Esophagus muscularis mucosa (tissue), 4 donors: ENCODE measurements at regions not wholly inside any gene's neighbourhood (a gene's known extent, or its start where the extent isn't known, plus 50 kb on each side); places are given as distances from the start of the nearest gene placed in this dataset.
"Not testable (repeated sequence)": the region's sequence is repeated elsewhere in the genome, so short reads cannot be mapped to it uniquely, and the experiment has no call there.

ENCODE experiments used
- DNase-seq: peaks from one replicate; pipeline ENCODE4 v3.0.0-alpha.2; 2017; ENCODE audit errors: extremely low spot score
- H3K27ac ChIP-seq, 4 donors: fragments of 200-600 bp; sonication (generic); replicated peaks in 1 of 4; 1 replicate in 3 of 4; 2 replicates in 1 of 4; pipeline ENCODE4 v1.5.1; 2016 to 2019; ENCODE audit warnings: mild to moderate bottlenecking in 1 of 4
- H3K27me3 ChIP-seq, 4 donors: fragments of 200-600 bp; sonication (generic); one replicate each; pipeline versions ENCODE4 v1.5.1 to v1.6.0; 2016 to 2019
- H3K36me3 ChIP-seq, 4 donors: fragments of 200-600 bp; sonication (generic); one replicate each; pipeline ENCODE4 v1.5.1; 2016 to 2019
- H3K4me1 ChIP-seq, 4 donors: fragments of 200-600 bp; sonication (generic); one replicate each; pipeline ENCODE4 v1.5.1; 2016 to 2019
- H3K4me3 ChIP-seq, 4 donors: fragments of 200-600 bp; sonication (generic); 1 replicate in 2 of 4; 2 replicates in 2 of 4; pipeline ENCODE4 v1.5.1; 2016 to 2019; ENCODE audit warnings: mild to moderate bottlenecking in 4 of 4, moderate library complexity in 1 of 4
- H3K9me3 ChIP-seq, 4 donors: fragments of 200-600 bp; sonication (generic); 1 replicate in 3 of 4; 2 replicates in 1 of 4; pipeline ENCODE4 v1.5.1; 2016 to 2019
- CTCF ChIP-seq, 3 experiments: fragments of 200-600 bp in 2 of 3; fragments of 450-650 bp in 1 of 3; sonication (generic) in 2 of 3; IDR thresholded peaks; one replicate each; pipeline ENCODE4 v1.5.1; 2017 to 2019; ENCODE audit warnings: antibody characterized with exemption in 3 of 3, mild to moderate bottlenecking in 2 of 3, moderate library complexity in 1 of 3
- EP300 ChIP-seq: sonication (generic); formaldehyde crosslinking; IDR thresholded peaks from one replicate; pipeline ENCODE4 v1.6.1; 2017; ENCODE audit warnings: antibody characterized with exemption
- POLR2A ChIP-seq: fragments of 450-650 bp; IDR thresholded peaks from one replicate; pipeline ENCODE4 v1.6.1; 2017; ENCODE audit warnings: antibody characterized with exemption, moderate library complexity, mild to moderate bottlenecking, low read depth
- POLR2AphosphoS5 ChIP-seq, 2 donors: sonication (generic); formaldehyde crosslinking; IDR thresholded peaks; one replicate each; pipeline ENCODE4 v1.6.1; 2017; ENCODE audit warnings: antibody characterized with exemption in 2 of 2
- WGBS: methylation state at CpG from one replicate; pipeline ENCODE4 v1.1.5; 2018; 5-methylcytosine and 5-hydroxymethylcytosine counted together
- intact Hi-C: fragments of 100-400 bp; cut with DNase I; formaldehyde crosslinking; loops from one replicate; pipeline ENCODE4 v1.15.1; 2023

GRCh38 chr10:9561821-9562505 lies 1455.7 kb upstream of the CELF2 start:
- Histone ChIP-seq H3K9me3 (no peaks in the 10 kb centered on the region), H3K27ac (no peak overlapping the region), H3K4me3 (no peak overlapping the region), H3K27me3 (no peaks in the 10 kb centered on the region), H3K36me3 (no peaks in the 10 kb centered on the region), H3K4me1 (peaks cover 0 to 20% (median 12%) of the 10 kb centered on the region in 4 donors)
- no peak for DNase-seq
- WGBS = 21% methylated on average over 1 of the region's 1 CpG
- TF ChIP-seq CTCF (IDR thresholded peaks at IDR 0.05) (no peak), POLR2A (no peak), EP300 (no peak), POLR2AphosphoS5 (IDR thresholded peaks at IDR 0.05) (no peak)
- intact Hi-C loops = no loop called here

- no peak for TF ChIP-seq POLR2AphosphoS5 (IDR thresholded peaks at IDR 0.05)
- no peak for TF ChIP-seq EP300
- no peak for TF ChIP-seq CTCF (IDR thresholded peaks at IDR 0.05)
- no peak for TF ChIP-seq POLR2A
- 45% methylated on average over 1 of the region's 1 CpG for WGBS
- DNase-seq = no peak
Observed at GRCh38 chr10:9577746-9578145, 1439.9 kb upstream of the CELF2 start.

GRCh38 chr10:9579110-9579705 lies 1438.5 kb upstream of the CELF2 start:
- Histone ChIP-seq H3K36me3 (no peaks in the 10 kb centered on the region), H3K27me3 (no peaks in the 10 kb centered on the region), H3K27ac (peak overlapping the region in 2 of 4 donors; percentile 19 to 29), H3K4me3 (no peak overlapping the region), H3K4me1 (peaks cover 0 to 5% (median 2%) of the 10 kb centered on the region in 4 donors), H3K9me3 (peaks cover 0 to 4% (median 2%) of the 10 kb centered on the region in 4 donors)
- 66% methylated on average over 3 of the region's 3 CpGs for WGBS
- TF ChIP-seq CTCF (IDR thresholded peaks at IDR 0.05) (no peak), EP300 (no peak), POLR2A (no peak), POLR2AphosphoS5 (IDR thresholded peaks at IDR 0.05) (no peak)
- no peak for DNase-seq
- intact Hi-C loops = no loop called here

More at GRCh38 chr10:9577746-9578145, 1439.9 kb upstream of the CELF2 start:
- H3K4me3 ChIP-seq = no peak overlapping the region
- H3K27me3 ChIP-seq = no peaks in the 10 kb centered on the region
- no peak overlapping the region for H3K27ac ChIP-seq
- peaks cover 0 to 4% (median 2%) of the 10 kb centered on the region in 4 donors for H3K9me3 ChIP-seq
- intact Hi-C loops = no loop called here
- H3K36me3 ChIP-seq = no peaks in the 10 kb centered on the region
- peaks cover 0 to 5% (median 2%) of the 10 kb centered on the region in 4 donors for H3K4me1 ChIP-seq

GRCh38 chr10:9582803-9583202 lies 1434.9 kb upstream of the CELF2 start:
- H3K36me3 ChIP-seq, H3K4me1 ChIP-seq, H3K9me3 ChIP-seq, DNase-seq, H3K27ac ChIP-seq, H3K4me3 ChIP-seq, intact Hi-C loops, H3K27me3 ChIP-seq: not testable (repeated sequence)
- 83% methylated on average over 1 of the region's 1 CpG for WGBS

- H3K27ac ChIP-seq = peak overlapping the region in 3 of 4 donors; percentile 36 to 60 (median 53)
- peaks cover 0 to 21% (median 18%) of the 10 kb centered on the region in 4 donors for H3K4me1 ChIP-seq
- no peak for TF ChIP-seq CTCF (IDR thresholded peaks at IDR 0.05)
- TF ChIP-seq EP300 = no peak
- TF ChIP-seq POLR2A = no peak
- TF ChIP-seq POLR2AphosphoS5 (IDR thresholded peaks at IDR 0.05) = peak in 1 of 2 donors; percentile 42
- H3K36me3 ChIP-seq = no peaks in the 10 kb centered on the region
- peak overlapping the region; percentile 15 to 41 (median 17) for H3K4me3 ChIP-seq
- intact Hi-C loops = no loop called here
- WGBS = 52% methylated on average over 5 of the region's 5 CpGs
- no peaks in the 10 kb centered on the region for H3K9me3 ChIP-seq
- no peaks in the 10 kb centered on the region for H3K27me3 ChIP-seq
- DNase-seq = no peak
Observed at GRCh38 chr10:9596368-9596920, 1421.2 kb upstream of the CELF2 start.
